Thyroid gland (tissue), 4 donors: ENCODE measurements at regions not wholly inside any gene's neighbourhood (a gene's known extent, or its start where the extent isn't known, plus 50 kb on each side); places are given as distances from the start of the nearest gene placed in this dataset.

Experiments used
- DNase-seq, 2 donors: peaks; one replicate each; pipeline ENCODE4 v3.0.0-alpha.2; 2019
- H3K27ac ChIP-seq, 3 donors: fragments of 200-600 bp; sonication (generic); 1 replicate in 2 of 3; 2 replicates in 1 of 3; pipeline ENCODE4 v1.5.1; 2016 to 2019; ENCODE audit warnings: mild to moderate bottlenecking in 1 of 3, moderate library complexity in 1 of 3
- H3K27me3 ChIP-seq: fragments of 200-600 bp; sonication (generic); one replicate; pipeline ENCODE4 v1.5.1; 2019
- H3K36me3 ChIP-seq, 2 donors: fragments of 200-600 bp; sonication (generic); one replicate each; pipeline ENCODE4 v1.5.1; 2016 to 2019
- H3K4me1 ChIP-seq, 2 donors: fragments of 200-600 bp; sonication (generic); one replicate each; pipeline ENCODE4 v1.5.1; 2017 to 2019
- H3K4me3 ChIP-seq, 3 donors: fragments of 200-600 bp; sonication (generic); replicated peaks in 1 of 3; 1 replicate in 2 of 3; 2 replicates in 1 of 3; pipeline ENCODE4 v1.5.1; 2016; ENCODE audit warnings: mild to moderate bottlenecking in 1 of 3
- H3K9me3 ChIP-seq: fragments of 200-600 bp; sonication (generic); one replicate; pipeline ENCODE4 v1.5.1; 2017
- POLR2A ChIP-seq, 2 donors: fragments of 450-650 bp; IDR thresholded peaks; one replicate each; pipeline ENCODE4 v1.6.1; 2017; ENCODE audit warnings: antibody characterized with exemption in 2 of 2, mild to moderate bottlenecking in 2 of 2, moderate library complexity in 1 of 2
- WGBS, 2 donors: methylation state at CpG; one replicate each; pipeline ENCODE4 v1.1.5; 2017; 5-methylcytosine and 5-hydroxymethylcytosine counted together
- intact Hi-C: fragments of 100-400 bp; cut with DNase I; formaldehyde crosslinking; loops from one replicate; pipeline ENCODE4 v1.15.1; 2023
- TF ChIP-seq, protein P1 (sequence below), 6 experiments: fragments of 200-600 bp in 3 of 6; fragments of 450-650 bp in 3 of 6; sonication (generic) in 3 of 6; IDR thresholded peaks; one replicate each; pipeline ENCODE4 v1.5.1; 2016 to 2019; ENCODE audit warnings: antibody characterized with exemption in 6 of 6, mild to moderate bottlenecking in 2 of 6, inconsistent platforms in 1 of 6, moderate library complexity in 1 of 6

DNA sequence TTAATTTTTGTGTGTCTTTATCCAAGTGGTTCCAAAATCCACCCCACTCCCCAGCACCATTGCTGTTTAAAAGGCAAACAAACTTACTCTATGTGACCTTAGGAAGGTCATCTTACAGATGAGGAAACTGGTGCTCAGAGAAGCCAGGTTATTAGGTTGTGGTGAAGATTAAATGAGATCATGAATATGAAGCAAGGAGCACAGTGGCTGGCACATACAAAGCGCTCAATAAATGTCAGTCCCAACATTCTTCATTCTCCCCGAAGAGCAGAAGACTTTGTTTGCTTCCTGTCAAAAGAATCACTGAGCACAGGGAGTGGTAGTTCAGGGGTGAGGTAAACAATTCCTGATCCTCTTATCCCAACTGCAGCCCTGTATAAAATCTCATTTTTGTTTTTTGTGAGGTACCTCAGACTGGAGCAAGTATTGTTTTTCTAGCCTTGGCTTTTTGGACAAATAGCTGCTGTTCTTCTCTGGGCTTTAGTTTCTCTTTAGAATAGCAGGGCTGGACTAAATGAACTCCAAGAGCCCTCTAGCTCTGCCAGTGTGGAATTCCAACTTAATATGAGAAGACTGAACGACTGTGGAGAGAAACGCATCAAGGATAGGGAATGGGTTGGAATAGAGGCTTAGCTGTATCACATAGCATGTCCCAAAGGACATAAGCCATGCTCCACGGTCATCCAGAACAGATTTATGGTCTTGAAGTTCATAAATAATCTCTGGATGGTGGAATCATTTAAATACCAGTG is 455.3 kb upstream of the USP24 start:
- WGBS, 2 donors: 68% methylated on average over 5 of the region's 5 CpGs
- peak overlapping the region in 2 of 3 donors; percentile 14 to 56 for H3K27ac ChIP-seq
- H3K27me3 ChIP-seq: no peaks in the 10 kb centered on the region
- H3K36me3 ChIP-seq: no peaks in the 10 kb centered on the region
- no peak for TF ChIP-seq POLR2A (IDR thresholded peaks at IDR 0.05)
- TF ChIP-seq, protein P1, sequence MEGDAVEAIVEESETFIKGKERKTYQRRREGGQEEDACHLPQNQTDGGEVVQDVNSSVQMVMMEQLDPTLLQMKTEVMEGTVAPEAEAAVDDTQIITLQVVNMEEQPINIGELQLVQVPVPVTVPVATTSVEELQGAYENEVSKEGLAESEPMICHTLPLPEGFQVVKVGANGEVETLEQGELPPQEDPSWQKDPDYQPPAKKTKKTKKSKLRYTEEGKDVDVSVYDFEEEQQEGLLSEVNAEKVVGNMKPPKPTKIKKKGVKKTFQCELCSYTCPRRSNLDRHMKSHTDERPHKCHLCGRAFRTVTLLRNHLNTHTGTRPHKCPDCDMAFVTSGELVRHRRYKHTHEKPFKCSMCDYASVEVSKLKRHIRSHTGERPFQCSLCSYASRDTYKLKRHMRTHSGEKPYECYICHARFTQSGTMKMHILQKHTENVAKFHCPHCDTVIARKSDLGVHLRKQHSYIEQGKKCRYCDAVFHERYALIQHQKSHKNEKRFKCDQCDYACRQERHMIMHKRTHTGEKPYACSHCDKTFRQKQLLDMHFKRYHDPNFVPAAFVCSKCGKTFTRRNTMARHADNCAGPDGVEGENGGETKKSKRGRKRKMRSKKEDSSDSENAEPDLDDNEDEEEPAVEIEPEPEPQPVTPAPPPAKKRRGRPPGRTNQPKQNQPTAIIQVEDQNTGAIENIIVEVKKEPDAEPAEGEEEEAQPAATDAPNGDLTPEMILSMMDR (IDR thresholded peaks at IDR 0.05): peak in 1 of 6 experiments; percentile 11
- no peak for DNase-seq
- no peak overlapping the region for H3K4me3 ChIP-seq
- peaks cover 4 to 13% of the 10 kb centered on the region in 2 donors for H3K4me1 ChIP-seq
- intact Hi-C loops: no loop called here
- no peaks in the 10 kb centered on the region for H3K9me3 ChIP-seq

DNA sequence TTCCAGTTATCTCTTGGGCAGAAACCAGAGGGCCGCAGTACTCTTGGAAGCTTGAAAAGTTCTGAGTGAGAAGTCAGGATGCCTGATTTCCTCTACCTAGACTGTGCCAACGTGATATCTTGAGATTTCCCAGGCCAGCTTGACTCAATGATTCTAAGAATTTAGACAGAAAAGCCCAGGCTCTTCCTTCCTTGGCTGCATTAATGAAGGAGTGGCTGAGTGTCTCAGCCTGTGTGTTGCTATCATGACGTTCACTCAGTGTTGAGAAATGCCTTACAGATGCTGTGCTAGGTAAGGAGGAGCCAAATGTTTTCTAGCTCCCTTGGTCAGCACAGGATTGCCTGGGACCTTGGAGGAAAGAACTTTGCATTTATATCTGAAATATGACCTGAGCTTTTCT is 454.1 kb upstream of the USP24 start:
- Histone ChIP-seq H3K9me3 (no peaks in the 10 kb centered on the region), H3K27me3 (no peaks in the 10 kb centered on the region), H3K27ac (peak overlapping the region in 1 of 3 donors; percentile 12), H3K4me3 (no peak overlapping the region), H3K36me3 (no peaks in the 10 kb centered on the region), H3K4me1 (peaks cover 4 to 13% of the 10 kb centered on the region in 2 donors)
- intact Hi-C loops: no loop called here
- WGBS, 2 donors: 68 to 88% methylated on average over 3 of the region's 3 CpGs
- TF ChIP-seq POLR2A (IDR thresholded peaks at IDR 0.05): no peak
- TF ChIP-seq, protein P1 (IDR thresholded peaks at IDR 0.05): no peak
- no peak for DNase-seq

DNA sequence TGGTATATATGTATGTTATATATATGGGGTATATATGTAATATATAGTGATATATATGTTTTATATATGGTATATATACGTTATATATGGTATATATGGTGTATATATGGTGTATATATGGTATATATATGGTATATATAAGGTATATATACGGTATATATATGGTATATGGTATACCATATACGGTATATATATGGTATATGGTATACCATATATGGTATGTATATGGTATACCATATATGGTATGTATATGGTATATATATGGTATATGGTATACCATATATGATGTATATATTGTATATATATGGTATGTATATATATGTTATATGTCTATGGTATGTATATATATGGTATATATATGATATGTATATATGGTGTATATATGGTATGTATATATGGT is 447.7 kb upstream of the USP24 start:
- Histone ChIP-seq H3K4me3 (no peak overlapping the region), H3K27me3 (no peaks in the 10 kb centered on the region), H3K36me3 (no peaks in the 10 kb centered on the region), H3K4me1 (no peaks in the 10 kb centered on the region), H3K9me3 (no peaks in the 10 kb centered on the region), H3K27ac (no peak overlapping the region)
- DNase-seq: no peak
- 85 to 89% methylated on average over 3 of the region's 3 CpGs for WGBS, 2 donors
- intact Hi-C loops: no loop called here
- no peak for TF ChIP-seq POLR2A (IDR thresholded peaks at IDR 0.05)
- TF ChIP-seq, protein P1 (IDR thresholded peaks at IDR 0.05): no peak

DNA sequence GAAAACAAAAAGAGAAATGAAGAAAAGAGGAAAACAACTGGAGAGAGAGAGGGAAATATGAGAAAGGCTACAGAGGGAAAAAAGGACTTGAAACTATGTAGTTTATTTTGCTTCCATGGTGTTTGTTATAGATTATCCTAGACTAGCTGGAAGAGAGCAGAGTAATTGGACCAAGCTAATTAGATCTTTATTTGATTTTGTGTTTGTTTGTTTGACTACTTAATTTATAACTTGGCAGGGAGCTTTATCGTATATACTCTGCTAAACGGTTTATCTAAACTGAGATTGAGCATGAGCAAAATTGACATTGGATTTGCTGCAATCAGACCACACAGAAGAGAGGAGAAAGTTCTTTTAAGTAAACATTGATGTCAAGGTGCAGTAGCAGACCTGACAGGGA is 443.8 kb upstream of the USP24 start:
- no peaks in the 10 kb centered on the region for H3K36me3 ChIP-seq
- no peaks in the 10 kb centered on the region for H3K9me3 ChIP-seq
- no peaks in the 10 kb centered on the region for H3K27me3 ChIP-seq
- 77 to 89% methylated on average over 2 of the region's 2 CpGs for WGBS, 2 donors
- H3K4me3 ChIP-seq: no peak overlapping the region
- no peaks in the 10 kb centered on the region for H3K4me1 ChIP-seq
- no peak for TF ChIP-seq POLR2A (IDR thresholded peaks at IDR 0.05)
- TF ChIP-seq, protein P1 (IDR thresholded peaks at IDR 0.05): no peak
- DNase-seq: no peak
- no peak overlapping the region for H3K27ac ChIP-seq
- intact Hi-C loops: no loop called here

DNA sequence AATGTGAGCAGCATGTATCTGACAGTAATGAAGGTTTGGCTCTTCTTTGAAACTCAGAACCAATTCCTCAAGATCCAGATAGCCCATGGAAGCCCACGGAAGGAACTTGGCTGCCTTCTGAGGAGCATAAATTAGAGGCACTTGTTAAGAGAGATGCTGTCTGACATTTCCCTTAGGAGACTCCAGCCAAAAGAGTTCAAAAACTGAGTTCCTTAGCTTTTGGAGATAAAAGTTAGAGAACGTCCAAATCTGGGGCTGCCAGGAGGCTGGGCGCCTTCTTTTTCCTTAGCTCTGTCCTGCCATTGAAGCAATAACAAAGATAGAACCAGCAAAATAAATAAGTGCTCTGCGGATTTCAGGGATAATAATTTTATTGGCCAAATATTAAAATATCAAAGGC is 439.6 kb upstream of the USP24 start:
- WGBS, 2 donors: 75 to 76% methylated on average over 4 of the region's 4 CpGs
- H3K36me3 ChIP-seq: no peaks in the 10 kb centered on the region
- intact Hi-C loops: no loop called here
- H3K4me1 ChIP-seq: no peaks in the 10 kb centered on the region
- no peaks in the 10 kb centered on the region for H3K27me3 ChIP-seq
- no peaks in the 10 kb centered on the region for H3K9me3 ChIP-seq
- no peak for DNase-seq
- TF ChIP-seq POLR2A (IDR thresholded peaks at IDR 0.05): no peak
- TF ChIP-seq, protein P1 (IDR thresholded peaks at IDR 0.05): no peak
- no peak overlapping the region for H3K27ac ChIP-seq
- no peak overlapping the region for H3K4me3 ChIP-seq
